Lower leg skin (tissue), 4 donors: ENCODE measurements at regions not wholly inside any gene's neighbourhood (a gene's known extent, or its start where the extent isn't known, plus 50 kb on each side); places are given as distances from the start of the nearest gene placed in this dataset.

Experiments
- DNase-seq, 2 donors: peaks; one replicate each; pipeline ENCODE4 v3.0.0-alpha.2; 2019; ENCODE audit warnings: low spot score in 2 of 2
- H3K4me3 ChIP-seq: fragments of 200-600 bp; sonication (generic); 2 replicates; pipeline ENCODE4 v1.5.1; 2017; ENCODE audit warnings: mild to moderate bottlenecking, low read depth; ENCODE audit not compliant: poor library complexity, severe bottlenecking
- POLR2A ChIP-seq, 2 donors: fragments of 450-650 bp; IDR thresholded peaks; one replicate each; pipeline ENCODE4 v1.6.1; 2016 to 2017; ENCODE audit warnings: antibody characterized with exemption in 2 of 2, mild to moderate bottlenecking in 1 of 2, moderate library complexity in 1 of 2
- WGBS, 2 donors: methylation state at CpG; one replicate each; pipeline ENCODE4 v1.1.5; 2018; 5-methylcytosine and 5-hydroxymethylcytosine counted together
- intact Hi-C: fragments of 100-400 bp; cut with DNase I; formaldehyde crosslinking; loops from one replicate; pipeline ENCODE4 v1.15.0; 2023; ENCODE audit warnings: low total_unique reads
- TF ChIP-seq, protein P1 (sequence below), 3 donors: fragments of 450-650 bp; IDR thresholded peaks; one replicate each; pipeline ENCODE4 v1.5.1; 2016; ENCODE audit warnings: antibody characterized with exemption in 3 of 3, mild to moderate bottlenecking in 3 of 3, moderate library complexity in 2 of 3

DNA sequence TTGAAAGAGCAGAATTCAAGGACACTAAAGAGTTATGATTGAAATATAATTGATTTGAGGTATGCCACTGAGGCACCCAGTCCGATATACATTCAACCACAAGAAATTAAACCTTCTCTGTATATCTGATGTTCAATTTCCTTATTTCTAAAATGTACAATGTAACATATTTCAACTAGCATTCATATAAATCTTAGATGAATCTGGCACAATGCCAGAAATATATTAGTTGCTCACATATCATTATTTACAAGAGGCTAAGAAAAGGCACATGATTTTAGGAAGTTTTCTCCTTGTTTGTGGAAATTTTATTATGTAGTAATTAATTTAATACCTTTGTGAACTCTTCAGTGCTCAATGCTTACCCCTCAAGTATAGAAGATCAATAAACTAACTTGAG, 532.3 kb downstream of the KCNA4 start:
- WGBS, 2 donors: 73 to 92% methylated on average over 1 of the region's 1 CpG
- intact Hi-C loops: no loop called here
- DNase-seq: no peak
- TF ChIP-seq, protein P1, sequence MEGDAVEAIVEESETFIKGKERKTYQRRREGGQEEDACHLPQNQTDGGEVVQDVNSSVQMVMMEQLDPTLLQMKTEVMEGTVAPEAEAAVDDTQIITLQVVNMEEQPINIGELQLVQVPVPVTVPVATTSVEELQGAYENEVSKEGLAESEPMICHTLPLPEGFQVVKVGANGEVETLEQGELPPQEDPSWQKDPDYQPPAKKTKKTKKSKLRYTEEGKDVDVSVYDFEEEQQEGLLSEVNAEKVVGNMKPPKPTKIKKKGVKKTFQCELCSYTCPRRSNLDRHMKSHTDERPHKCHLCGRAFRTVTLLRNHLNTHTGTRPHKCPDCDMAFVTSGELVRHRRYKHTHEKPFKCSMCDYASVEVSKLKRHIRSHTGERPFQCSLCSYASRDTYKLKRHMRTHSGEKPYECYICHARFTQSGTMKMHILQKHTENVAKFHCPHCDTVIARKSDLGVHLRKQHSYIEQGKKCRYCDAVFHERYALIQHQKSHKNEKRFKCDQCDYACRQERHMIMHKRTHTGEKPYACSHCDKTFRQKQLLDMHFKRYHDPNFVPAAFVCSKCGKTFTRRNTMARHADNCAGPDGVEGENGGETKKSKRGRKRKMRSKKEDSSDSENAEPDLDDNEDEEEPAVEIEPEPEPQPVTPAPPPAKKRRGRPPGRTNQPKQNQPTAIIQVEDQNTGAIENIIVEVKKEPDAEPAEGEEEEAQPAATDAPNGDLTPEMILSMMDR (IDR thresholded peaks at IDR 0.05): no peak
- TF ChIP-seq POLR2A (IDR thresholded peaks at IDR 0.05): no peak
- no peak overlapping the region for H3K4me3 ChIP-seq

DNA sequence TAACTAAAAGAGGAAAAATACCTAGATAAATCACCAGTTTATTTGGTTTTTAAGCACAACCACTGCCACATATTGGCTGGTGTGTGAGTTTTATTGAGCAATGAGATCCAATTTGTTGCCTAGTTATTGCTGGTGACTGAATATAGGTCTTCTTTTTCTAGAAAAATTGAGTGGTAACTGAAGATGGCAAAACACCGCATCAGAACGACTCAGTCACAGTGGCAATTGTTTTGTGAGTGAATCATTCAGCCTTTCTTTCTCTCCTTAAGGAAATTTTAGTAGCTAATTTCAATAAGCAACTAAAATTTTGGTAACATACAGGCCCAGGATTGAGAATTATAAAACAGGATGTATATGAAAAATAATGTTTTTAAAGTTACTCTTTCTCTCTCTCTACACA, 533.0 kb downstream of the KCNA4 start:
- no peak for DNase-seq
- TF ChIP-seq POLR2A (IDR thresholded peaks at IDR 0.05): no peak
- TF ChIP-seq, protein P1 (IDR thresholded peaks at IDR 0.05): no peak
- intact Hi-C loops: no loop called here
- H3K4me3 ChIP-seq: no peak overlapping the region
- WGBS, 2 donors: 81 to 85% methylated on average over 2 of the region's 2 CpGs

DNA sequence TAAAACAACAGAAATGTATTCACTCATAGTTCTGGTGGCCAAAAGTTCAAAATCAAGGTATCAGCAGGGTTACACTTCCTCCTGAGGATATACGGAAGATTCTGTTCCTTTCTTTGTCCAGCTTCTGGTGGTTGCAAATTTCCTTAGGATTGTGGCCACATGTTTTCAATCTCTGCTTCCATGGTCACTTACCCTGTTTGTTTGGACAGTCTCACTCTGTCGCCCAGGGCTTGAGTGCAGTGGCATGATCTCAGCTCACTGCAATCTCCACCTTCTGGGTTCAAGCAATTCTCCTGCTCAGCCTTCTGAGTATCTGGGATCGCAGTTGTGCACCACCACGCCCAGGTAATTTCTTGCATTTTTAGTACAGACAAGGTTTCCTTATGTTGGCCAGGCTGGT, 534.3 kb downstream of the KCNA4 start:
- WGBS, 2 donors: 85 to 86% methylated on average over 4 of the region's 4 CpGs

DNA sequence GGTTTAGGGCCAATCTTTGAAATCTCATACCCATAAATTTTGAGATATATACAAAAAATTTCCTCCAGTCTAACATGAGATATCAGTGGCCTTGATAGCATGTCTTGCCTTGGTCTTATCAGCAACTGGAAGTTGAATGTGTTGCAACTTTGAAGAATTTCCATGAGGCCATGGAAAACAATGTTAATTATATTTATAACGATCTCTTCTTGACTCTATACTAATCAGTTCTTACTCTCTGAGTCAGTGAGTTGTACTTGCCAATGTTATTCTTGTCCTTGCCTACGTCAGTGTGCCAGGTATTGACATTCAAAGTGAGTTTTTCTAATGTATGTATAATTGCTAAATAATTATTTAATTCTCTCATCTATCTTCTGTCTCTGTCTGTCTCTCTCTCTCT, 535.1 kb downstream of the KCNA4 start:
- intact Hi-C loops: no loop called here
- no peak overlapping the region for H3K4me3 ChIP-seq
- 58 to 68% methylated on average over 2 of the region's 2 CpGs for WGBS, 2 donors
- DNase-seq: no peak
- TF ChIP-seq POLR2A (IDR thresholded peaks at IDR 0.05): no peak
- TF ChIP-seq, protein P1 (IDR thresholded peaks at IDR 0.05): no peak

More for the DNA sequence above, 534.3 kb downstream of the KCNA4 start:
- no peak for TF ChIP-seq POLR2A (IDR thresholded peaks at IDR 0.05)
- TF ChIP-seq, protein P1 (IDR thresholded peaks at IDR 0.05): no peak
- intact Hi-C loops: no loop called here
- no peak overlapping the region for H3K4me3 ChIP-seq
- DNase-seq: no peak

DNA sequence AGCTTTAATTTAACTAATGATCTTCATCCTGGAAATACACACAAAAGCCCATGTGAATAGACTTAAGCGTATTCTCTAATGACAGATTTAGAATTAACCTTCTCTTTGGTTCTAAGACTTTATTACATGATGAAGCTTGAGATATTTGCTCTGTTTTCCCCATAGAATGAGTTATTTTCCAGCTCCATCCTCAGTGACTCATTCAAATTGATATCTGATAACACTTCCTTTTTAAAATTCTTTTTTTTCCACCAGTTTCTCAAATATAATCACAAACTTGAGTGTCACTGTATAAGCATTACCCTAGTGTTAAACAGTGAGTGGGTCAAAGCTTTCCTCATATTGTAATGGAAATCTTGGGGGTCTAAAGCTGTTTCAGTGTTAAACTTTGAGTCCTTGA, 535.8 kb downstream of the KCNA4 start:
- TF ChIP-seq, protein P1 (IDR thresholded peaks at IDR 0.05): no peak
- no peak for TF ChIP-seq POLR2A (IDR thresholded peaks at IDR 0.05)
- no peak for DNase-seq
- 87 to 91% methylated on average over 1 of the region's 1 CpG for WGBS, 2 donors
- no peak overlapping the region for H3K4me3 ChIP-seq
- intact Hi-C loops: no loop called here

DNA sequence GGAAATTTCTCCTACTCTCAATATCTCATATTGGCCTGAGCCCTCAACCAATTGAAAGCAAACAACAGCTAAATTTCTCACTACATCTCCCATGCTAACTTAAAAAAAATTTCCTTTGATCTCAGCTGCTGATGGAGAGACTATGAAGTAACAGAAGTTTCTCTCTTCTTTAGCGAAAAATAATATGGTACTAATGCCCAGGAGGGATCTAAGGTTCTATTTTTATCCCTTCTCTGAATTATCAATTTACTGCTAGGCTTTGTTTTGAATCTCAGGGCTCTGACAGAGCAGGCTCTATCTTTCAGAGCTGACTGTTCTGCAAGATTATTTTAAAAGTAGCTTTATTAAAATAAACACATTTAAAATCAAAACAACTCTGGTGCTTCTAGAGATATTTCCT, 558.6 kb downstream of the KCNA4 start:
- TF ChIP-seq, protein P1 (IDR thresholded peaks at IDR 0.05): no peak
- no peak for TF ChIP-seq POLR2A (IDR thresholded peaks at IDR 0.05)
- 0 to 32% methylated on average over 1 of the region's 1 CpG for WGBS, 2 donors
- intact Hi-C loops: no loop called here

More for the DNA sequence above, 558.6 kb downstream of the KCNA4 start:
- no peak for DNase-seq
- no peak overlapping the region for H3K4me3 ChIP-seq
